ENCODE measurements at regions not wholly inside any gene's neighbourhood (a gene's known extent, or its start where the extent isn't known, plus 50 kb on each side); places are given as distances from the start of the nearest gene placed in this dataset.

- TF ChIP-seq POLR2A (IDR thresholded peaks at IDR 0.05), result no peak
- TF ChIP-seq, protein P1, sequence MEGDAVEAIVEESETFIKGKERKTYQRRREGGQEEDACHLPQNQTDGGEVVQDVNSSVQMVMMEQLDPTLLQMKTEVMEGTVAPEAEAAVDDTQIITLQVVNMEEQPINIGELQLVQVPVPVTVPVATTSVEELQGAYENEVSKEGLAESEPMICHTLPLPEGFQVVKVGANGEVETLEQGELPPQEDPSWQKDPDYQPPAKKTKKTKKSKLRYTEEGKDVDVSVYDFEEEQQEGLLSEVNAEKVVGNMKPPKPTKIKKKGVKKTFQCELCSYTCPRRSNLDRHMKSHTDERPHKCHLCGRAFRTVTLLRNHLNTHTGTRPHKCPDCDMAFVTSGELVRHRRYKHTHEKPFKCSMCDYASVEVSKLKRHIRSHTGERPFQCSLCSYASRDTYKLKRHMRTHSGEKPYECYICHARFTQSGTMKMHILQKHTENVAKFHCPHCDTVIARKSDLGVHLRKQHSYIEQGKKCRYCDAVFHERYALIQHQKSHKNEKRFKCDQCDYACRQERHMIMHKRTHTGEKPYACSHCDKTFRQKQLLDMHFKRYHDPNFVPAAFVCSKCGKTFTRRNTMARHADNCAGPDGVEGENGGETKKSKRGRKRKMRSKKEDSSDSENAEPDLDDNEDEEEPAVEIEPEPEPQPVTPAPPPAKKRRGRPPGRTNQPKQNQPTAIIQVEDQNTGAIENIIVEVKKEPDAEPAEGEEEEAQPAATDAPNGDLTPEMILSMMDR (IDR thresholded peaks at IDR 0.05), result no peak
Observed at GRCh38 chr2:83747141-83747540, 711.9 kb downstream of the SUCLG1 start.

Measured in heart left ventricle (tissue), 13 donors.